ENCODE measurements at regions not wholly inside any gene's neighbourhood (a gene's known extent, or its start where the extent isn't known, plus 50 kb on each side); places are given as distances from the start of the nearest gene placed in this dataset.

- TF ChIP-seq SP1 (IDR thresholded peaks at IDR 0.05) (no peak), SUZ12 (IDR thresholded peaks at IDR 0.05) (no peak), ZNF384 (IDR thresholded peaks at IDR 0.05) (peak; percentile 60), ELF4 (IDR thresholded peaks at IDR 0.05) (no peak), FOXM1 (IDR thresholded peaks at IDR 0.05; ENCODE audit: borderline replicate concordance) (no peak), ARNT (IDR thresholded peaks at IDR 0.05) (peak; percentile 92), HDGF (IDR thresholded peaks at IDR 0.05; ENCODE audit: borderline replicate concordance) (no peak), FOXK2 (IDR thresholded peaks at IDR 0.05) (no peak), LEF1 (IDR thresholded peaks at IDR 0.05; ENCODE audit: borderline replicate concordance) (no peak), NFRKB (IDR thresholded peaks at IDR 0.05) (no peak), BHLHE40 (IDR thresholded peaks at IDR 0.05; ENCODE audit: borderline replicate concordance) (no peak), TARDBP (IDR thresholded peaks at IDR 0.05) (no peak), FOXA1 (IDR thresholded peaks at IDR 0.05) (no peak), PKNOX1 (IDR thresholded peaks at IDR 0.05) (peak; percentile 46)
Measured at GRCh38 chr4:174157106-174157607, 126.3 kb downstream of the FBXO8 start.

Data from HEK293T (cell line).